Endothelial cell (in vitro differentiated cells): ENCODE measurements at regions not wholly inside any gene's neighbourhood (a gene's known extent, or its start where the extent isn't known, plus 50 kb on each side); places are given as distances from the start of the nearest gene placed in this dataset.
A peak's percentile ranks its signal among the peaks of the same experiment; 100 is the strongest.

Experiments
- DNase-seq: peaks from one replicate; pipeline ENCODE4 v3.0.0; 2021; ENCODE audit warnings: low spot score
- H3K27ac Mint-ChIP-seq: one replicate; pipeline ENCODE4 v1.8.0; 2021; ENCODE audit warnings: mixed read lengths, inconsistent platforms; ENCODE audit not compliant: unreplicated experiment
- H3K27me3 Mint-ChIP-seq: one replicate; pipeline ENCODE4 v1.8.0; 2021; ENCODE audit warnings: mild to moderate bottlenecking, moderate library complexity, mixed read lengths, inconsistent platforms; ENCODE audit not compliant: unreplicated experiment
- H3K36me3 Mint-ChIP-seq: one replicate; pipeline ENCODE4 v1.8.0; 2021; ENCODE audit warnings: mild to moderate bottlenecking, low read depth, mixed read lengths, inconsistent platforms; ENCODE audit not compliant: unreplicated experiment
- H3K4me1 Mint-ChIP-seq: one replicate; pipeline ENCODE4 v1.8.0; 2021; ENCODE audit warnings: mild to moderate bottlenecking, mixed read lengths, inconsistent platforms; ENCODE audit not compliant: unreplicated experiment
- H3K4me3 Mint-ChIP-seq: one replicate; pipeline ENCODE4 v1.8.0; 2021; ENCODE audit warnings: mild to moderate bottlenecking, mixed read lengths, inconsistent platforms; ENCODE audit not compliant: unreplicated experiment
- H3K9me3 Mint-ChIP-seq: one replicate; pipeline ENCODE4 v1.8.0; 2021; ENCODE audit warnings: mixed read lengths, inconsistent platforms; ENCODE audit not compliant: unreplicated experiment
- TF ChIP-seq, protein P1 (sequence below): fragments of 200-600 bp; sonication (generic); IDR thresholded peaks from one replicate; pipeline ENCODE4 v1.5.0; 2021; ENCODE audit warnings: antibody characterized with exemption; ENCODE audit not compliant: unreplicated experiment

- no peak overlapping the region for H3K27ac Mint-ChIP-seq
- H3K9me3 Mint-ChIP-seq, result no peaks in the 10 kb centered on the region
- no peak overlapping the region for H3K4me3 Mint-ChIP-seq
- no peak for DNase-seq
- H3K4me1 Mint-ChIP-seq, result peaks cover 8% of the 10 kb centered on the region
- H3K27me3 Mint-ChIP-seq, result no peaks in the 10 kb centered on the region
- H3K36me3 Mint-ChIP-seq, result no peaks in the 10 kb centered on the region
- TF ChIP-seq, protein P1, sequence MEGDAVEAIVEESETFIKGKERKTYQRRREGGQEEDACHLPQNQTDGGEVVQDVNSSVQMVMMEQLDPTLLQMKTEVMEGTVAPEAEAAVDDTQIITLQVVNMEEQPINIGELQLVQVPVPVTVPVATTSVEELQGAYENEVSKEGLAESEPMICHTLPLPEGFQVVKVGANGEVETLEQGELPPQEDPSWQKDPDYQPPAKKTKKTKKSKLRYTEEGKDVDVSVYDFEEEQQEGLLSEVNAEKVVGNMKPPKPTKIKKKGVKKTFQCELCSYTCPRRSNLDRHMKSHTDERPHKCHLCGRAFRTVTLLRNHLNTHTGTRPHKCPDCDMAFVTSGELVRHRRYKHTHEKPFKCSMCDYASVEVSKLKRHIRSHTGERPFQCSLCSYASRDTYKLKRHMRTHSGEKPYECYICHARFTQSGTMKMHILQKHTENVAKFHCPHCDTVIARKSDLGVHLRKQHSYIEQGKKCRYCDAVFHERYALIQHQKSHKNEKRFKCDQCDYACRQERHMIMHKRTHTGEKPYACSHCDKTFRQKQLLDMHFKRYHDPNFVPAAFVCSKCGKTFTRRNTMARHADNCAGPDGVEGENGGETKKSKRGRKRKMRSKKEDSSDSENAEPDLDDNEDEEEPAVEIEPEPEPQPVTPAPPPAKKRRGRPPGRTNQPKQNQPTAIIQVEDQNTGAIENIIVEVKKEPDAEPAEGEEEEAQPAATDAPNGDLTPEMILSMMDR, result no peak
These were observed 185.4 kb upstream of the DLGAP1 start for GRCh38 chr18:4640349-4641012.

GRCh38 chr18:4639628-4640310 lies 184.7 kb upstream of the DLGAP1 start:
- DNase-seq, result no peak
- peaks cover 8% of the 10 kb centered on the region for H3K4me1 Mint-ChIP-seq
- H3K9me3 Mint-ChIP-seq, result no peaks in the 10 kb centered on the region
- H3K27ac Mint-ChIP-seq, result no peak overlapping the region
- no peaks in the 10 kb centered on the region for H3K27me3 Mint-ChIP-seq
- H3K4me3 Mint-ChIP-seq, result no peak overlapping the region
- no peaks in the 10 kb centered on the region for H3K36me3 Mint-ChIP-seq
- TF ChIP-seq, protein P1, result no peak

- H3K4me1 Mint-ChIP-seq, result peaks cover 8% of the 10 kb centered on the region
- H3K4me3 Mint-ChIP-seq, result no peak overlapping the region
- TF ChIP-seq, protein P1, result no peak
- H3K9me3 Mint-ChIP-seq, result no peaks in the 10 kb centered on the region
- no peaks in the 10 kb centered on the region for H3K27me3 Mint-ChIP-seq
- no peaks in the 10 kb centered on the region for H3K36me3 Mint-ChIP-seq
- no peak for DNase-seq
- H3K27ac Mint-ChIP-seq, result no peak overlapping the region
These were observed 183.6 kb upstream of the DLGAP1 start for GRCh38 chr18:4638680-4639079.

GRCh38 chr18:4637876-4638275 lies 182.8 kb upstream of the DLGAP1 start:
- DNase-seq, result no peak
- H3K36me3 Mint-ChIP-seq, result no peaks in the 10 kb centered on the region
- TF ChIP-seq, protein P1, result no peak
- no peaks in the 10 kb centered on the region for H3K27me3 Mint-ChIP-seq
- peaks cover 9% of the 10 kb centered on the region for H3K4me1 Mint-ChIP-seq
- H3K27ac Mint-ChIP-seq, result no peak overlapping the region
- H3K4me3 Mint-ChIP-seq, result no peak overlapping the region
- H3K9me3 Mint-ChIP-seq, result no peaks in the 10 kb centered on the region

GRCh38 chr18:4636967-4637366 lies 181.9 kb upstream of the DLGAP1 start:
- TF ChIP-seq, protein P1, result no peak
- Mint-ChIP-seq H3K27ac (no peak overlapping the region), H3K9me3 (no peaks in the 10 kb centered on the region), H3K4me1 (peaks cover 14% of the 10 kb centered on the region), H3K4me3 (no peak overlapping the region), H3K27me3 (no peaks in the 10 kb centered on the region), H3K36me3 (no peaks in the 10 kb centered on the region)
- peak; percentile 8 for DNase-seq
